Epidermal melanocyte (primary cell): ENCODE measurements at regions not wholly inside any gene's neighbourhood (a gene's known extent, or its start where the extent isn't known, plus 50 kb on each side); places are given as distances from the start of the nearest gene placed in this dataset.

Experiments
- DNase-seq: peaks from one replicate; pipeline ENCODE4 v3.0.0; 2011; ENCODE audit warnings: low spot score; ENCODE audit not compliant: insufficient read length

DNA sequence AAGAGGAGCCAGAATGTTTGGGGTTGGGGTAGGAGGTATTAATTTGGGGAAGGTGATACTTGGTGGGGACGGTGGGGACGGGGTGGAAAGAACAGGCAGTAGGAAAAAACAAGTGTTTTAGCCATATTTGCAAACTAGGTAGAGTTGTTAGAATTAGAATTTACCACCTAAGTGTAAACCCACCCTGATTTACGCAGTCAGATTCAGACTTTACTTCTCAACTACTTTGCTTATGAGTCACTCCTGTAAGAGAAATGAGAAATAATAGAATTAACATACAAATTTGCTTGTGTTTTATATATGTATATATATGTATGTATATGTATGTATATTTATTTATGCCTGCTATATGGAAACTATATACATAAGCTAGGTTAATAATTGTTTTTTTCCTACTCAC lies 1168.2 kb upstream of the ZEB2 start:
- DNase-seq = no peak

DNA sequence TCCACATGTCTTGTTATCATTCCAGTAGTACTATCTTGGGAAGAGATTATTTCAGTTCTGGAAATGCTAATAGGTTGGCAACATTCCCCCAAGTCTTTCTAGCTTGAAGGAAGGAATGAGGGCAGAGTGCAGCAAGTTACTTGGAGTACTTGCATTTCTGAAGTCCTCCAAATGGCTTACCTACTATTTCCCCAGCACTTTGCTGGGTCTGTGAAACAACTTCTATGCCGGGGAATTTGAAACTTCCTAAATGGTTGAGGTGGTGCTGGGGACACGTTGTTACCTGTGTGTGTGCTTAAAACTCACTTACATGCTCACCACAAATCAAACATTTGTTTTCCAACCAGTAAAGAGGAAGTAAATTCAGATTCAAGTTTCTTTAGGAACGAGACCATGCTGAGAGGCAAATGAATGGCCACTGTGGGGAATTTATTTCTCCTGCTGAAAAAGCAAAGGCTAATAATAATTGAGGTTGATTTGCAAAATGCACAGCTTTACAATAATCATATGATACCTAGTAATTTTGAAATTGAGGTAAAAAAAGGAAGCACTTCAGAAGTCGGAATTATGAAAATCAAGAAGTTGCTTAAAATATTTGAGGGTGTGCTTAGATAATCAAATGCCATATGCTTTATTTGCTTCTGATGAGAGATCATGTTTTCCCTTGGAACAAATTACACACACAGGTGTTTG lies 1167.7 kb upstream of the ZEB2 start:
- DNase-seq = no peak

DNA sequence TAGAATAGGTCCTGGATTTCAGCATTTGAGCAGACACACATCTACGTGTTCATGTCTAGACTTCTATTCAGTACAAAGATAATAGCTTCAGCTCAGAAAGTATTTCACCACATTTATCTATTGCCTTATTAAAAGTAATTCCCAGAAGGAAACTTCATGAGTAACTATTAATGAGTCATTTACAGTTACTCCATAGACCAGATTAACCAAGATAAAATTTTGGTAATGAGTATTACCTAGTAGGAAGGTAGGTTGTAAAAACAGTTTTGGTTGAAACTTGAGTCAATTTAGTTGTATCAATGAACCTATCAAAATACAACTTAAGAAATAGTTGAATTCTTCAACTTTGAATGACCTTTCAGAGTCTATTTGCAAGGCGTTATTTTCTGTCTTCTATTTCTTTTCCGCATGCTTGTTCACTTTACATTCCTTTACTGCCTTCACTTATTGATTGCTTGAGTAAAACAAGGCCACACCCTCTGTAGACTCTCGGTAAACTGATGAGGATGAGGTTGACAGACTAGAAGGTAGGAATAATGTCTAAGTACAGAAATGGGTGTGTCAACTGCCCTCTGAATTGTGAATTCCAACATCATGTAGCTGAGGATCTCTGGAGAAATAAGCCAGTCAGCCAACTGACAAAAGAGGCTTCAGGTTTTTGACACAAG lies 1165.6 kb upstream of the ZEB2 start:
- DNase-seq = no peak

DNA sequence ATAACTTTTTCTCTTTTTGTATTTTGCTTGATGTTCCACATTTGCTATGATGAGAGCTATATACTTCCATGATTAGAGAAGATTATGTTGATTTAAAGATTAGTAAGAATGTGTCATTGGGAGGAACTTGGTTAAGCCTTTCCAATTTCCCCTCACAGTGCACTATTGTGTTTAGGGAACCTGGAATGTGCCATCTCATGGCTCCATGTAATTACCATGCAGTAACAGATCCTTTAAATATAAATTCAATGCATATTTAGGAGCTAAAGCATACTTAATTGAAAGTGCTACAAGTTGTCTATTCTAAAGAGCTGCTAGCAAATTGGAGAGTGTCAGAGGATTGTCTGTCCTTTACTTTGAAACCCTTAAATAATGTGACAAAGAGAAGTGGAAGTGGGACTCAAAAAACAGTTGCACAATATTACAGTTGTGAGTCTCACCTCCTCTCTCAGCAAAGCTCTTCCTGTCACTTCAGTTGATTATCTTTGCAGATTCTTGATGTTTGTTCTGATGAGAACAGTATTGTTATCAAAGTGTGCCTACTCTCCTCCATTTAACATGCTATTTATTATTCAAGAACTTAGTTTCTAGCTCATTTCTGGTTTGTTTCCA lies 1162.7 kb upstream of the ZEB2 start:
- no peak for DNase-seq

DNA sequence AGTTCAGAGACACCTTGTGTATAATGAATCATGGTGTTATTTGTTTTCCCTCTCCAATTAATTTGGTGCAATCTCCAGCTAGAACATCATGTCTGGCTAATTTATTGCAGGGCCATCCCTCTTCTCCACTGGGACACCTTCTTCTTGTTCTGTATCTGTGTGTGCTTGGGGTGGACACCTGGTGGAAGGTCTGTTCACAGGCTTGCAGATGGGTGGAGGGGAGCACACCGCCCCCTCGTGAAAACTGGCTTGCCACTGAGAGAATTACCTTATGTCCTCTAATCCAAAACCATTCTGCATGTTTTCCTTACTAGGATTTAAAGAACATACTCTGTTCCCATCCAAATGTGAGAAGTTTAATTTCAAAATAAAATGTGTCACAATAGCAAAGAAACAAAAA lies 1160.4 kb upstream of the ZEB2 start:
- DNase-seq = no peak

DNA sequence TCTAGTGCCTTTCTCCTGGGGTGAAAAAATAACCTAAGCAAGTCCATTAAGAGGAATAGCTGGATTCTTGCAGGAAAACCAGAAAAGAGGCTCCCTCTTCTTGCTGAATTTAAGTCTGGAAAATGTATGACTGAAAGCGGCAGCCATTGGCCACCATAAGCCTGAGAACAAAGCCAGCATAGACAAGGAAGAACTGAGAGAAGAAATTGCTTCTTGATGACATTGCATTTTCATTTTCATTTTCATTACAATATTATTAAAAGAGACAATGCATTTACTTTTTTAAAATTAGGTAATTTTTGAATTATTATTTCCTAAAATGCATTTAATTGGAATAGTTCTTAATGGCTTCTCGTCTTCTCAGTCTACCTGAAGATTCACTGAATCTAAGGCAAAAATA lies 1157.5 kb upstream of the ZEB2 start:
- DNase-seq = no peak

DNA sequence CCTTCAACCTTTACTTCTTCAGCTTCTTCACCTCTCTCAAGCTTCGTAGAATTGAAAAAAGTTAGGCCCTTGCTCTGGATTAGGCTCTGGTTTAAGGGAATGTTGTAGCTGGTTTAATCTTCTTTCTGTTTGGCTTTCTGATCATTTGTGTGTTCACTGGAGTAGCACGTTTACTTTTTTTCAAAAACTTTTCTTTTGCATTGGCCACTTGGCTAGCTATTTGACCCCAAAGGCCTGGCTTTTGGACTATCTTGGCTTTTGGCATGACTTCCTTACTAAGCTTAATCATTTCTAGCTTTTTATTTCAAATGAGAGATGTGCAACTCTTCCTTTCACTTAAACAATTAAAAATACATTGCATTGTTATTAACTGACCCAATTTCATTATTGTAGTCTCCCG lies 1154.8 kb upstream of the ZEB2 start:
- no peak for DNase-seq

DNA sequence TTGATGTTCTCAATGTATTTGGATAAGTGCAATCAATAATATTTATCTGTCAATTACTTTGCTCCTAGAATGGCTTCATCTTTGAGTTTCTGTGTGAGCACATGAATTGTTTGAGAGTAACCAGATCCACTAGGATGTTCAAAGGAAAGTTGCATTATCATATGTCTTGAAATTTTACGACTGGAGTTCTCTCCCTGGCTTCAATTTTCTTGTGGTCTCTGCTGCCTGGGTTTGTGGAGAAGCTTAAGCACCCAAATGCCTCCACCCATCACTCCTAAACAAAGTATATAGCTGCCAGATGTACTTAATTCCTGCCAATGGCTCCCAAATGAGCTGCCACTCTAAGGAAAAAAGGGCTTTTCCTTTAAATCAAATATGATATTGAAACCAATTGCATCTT lies 1149.4 kb upstream of the ZEB2 start:
- no peak for DNase-seq

DNA sequence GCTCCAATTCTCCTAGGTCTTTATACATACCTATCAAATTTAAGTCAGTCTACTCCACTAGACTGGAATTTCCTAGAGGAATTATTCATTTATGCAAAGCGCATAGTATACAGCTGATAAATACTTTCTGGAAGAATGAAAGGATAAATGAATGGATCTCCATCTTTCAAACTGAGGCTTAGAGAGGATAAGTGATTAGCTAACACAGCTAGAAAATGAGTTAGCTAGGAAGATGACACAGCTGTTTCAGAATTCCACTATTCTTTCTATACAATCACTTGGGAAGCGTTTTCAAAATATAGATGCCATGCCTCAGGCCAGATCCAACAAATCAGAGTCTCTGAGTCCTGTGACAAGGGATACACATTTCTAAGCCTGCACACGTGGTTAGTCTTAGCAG lies 1146.6 kb upstream of the ZEB2 start:
- DNase-seq = no peak

DNA sequence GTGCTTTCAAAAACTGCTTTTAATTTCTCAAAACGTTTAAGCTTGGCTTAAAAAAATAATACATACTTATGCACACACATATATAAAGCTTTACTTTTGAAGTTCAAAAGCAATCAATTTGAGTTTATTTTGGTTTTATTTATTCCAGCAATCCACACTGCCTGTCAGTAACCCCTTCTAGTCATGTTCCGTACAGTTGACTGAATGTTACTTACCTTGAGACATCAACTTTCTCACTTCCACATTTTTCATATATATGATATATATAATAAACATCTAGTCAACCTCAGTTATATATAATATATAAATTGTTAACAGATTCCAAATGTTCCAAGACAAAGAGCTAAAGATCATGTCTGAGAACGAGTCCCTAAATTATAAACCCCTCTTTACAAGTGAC lies 1137.3 kb upstream of the ZEB2 start:
- no peak for DNase-seq

DNA sequence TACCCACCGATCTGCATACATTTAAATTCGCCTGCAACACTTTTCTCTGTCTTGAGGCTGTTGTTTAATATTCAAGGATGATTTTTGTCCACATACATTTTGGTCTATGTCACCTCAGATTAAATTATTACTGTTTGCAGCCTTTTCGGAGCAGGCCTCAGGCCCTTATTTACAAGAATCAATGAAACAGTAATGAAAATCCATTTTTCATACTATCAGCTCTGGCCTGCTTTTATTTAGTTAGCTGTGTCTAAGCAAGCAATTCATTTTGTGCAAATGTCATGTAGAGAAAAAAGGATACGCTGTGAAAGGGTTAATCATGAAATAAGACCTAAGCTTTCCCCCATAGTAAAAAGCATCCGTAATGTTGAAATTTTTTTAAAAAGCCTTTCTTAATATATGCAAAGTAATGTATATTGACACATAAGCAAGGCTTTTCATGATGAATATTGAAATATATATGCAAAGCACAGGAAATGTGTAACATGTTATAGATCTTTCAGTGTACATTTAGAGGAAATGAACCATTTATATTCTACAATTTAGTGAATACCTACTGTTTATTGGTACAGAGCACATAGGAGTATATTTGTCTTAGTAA lies 1135.3 kb upstream of the ZEB2 start:
- DNase-seq = no peak

DNA sequence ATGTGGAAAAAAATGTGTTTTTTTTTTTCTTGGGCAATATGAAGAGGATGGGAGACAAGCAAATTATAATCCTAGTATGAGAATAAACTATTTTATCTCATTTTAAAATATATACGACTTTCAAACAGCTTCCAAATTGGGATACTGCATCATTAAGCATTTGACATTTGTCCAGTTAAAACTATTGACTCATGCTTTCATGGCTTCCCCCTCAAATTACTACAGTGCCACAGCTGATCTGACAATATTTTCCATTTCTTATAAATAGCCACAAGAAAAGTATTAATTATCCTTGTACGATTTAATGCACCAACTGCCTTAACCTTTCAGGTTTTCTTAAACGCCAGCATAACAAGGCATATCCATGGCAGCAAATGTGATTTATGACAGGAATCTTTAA lies 1134.8 kb upstream of the ZEB2 start:
- no peak for DNase-seq

DNA sequence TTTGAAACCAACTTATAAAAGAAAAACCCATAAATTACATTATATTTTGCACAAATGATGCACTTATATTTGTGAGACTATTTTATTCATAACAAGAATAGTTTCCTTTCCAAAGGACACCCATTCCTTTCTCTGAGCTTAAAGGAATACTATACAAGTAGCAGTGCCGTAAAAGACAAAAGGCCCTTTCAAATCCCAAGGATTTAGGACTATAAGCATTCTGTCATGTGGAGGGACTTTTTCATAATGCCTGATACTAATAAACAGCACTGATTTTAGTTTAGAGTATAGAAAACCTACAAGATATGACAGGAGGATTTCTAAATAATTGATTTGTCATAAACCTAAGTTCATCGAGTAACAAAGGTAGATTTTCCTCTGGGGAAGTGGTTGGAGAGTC lies 1134.2 kb upstream of the ZEB2 start:
- peak; percentile 21 for DNase-seq

DNA sequence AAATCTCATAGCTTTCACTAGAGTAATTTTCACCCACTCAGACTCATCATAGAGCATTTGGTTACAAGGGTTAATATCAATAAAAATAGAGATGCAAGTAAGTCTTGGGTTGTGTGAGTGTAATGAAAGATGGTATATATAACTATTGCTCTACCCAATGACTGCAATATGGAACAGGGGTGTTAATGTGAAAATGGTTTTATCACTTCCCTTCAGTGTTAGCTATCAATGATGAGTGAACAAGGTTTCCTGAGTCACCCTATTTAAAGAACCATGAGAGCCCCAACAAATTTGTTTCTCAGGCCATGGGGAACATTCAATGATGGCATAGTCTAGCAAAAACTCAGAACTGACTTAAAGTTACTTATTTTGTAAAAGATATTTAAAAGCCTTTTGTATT lies 1133.6 kb upstream of the ZEB2 start:
- no peak for DNase-seq

DNA sequence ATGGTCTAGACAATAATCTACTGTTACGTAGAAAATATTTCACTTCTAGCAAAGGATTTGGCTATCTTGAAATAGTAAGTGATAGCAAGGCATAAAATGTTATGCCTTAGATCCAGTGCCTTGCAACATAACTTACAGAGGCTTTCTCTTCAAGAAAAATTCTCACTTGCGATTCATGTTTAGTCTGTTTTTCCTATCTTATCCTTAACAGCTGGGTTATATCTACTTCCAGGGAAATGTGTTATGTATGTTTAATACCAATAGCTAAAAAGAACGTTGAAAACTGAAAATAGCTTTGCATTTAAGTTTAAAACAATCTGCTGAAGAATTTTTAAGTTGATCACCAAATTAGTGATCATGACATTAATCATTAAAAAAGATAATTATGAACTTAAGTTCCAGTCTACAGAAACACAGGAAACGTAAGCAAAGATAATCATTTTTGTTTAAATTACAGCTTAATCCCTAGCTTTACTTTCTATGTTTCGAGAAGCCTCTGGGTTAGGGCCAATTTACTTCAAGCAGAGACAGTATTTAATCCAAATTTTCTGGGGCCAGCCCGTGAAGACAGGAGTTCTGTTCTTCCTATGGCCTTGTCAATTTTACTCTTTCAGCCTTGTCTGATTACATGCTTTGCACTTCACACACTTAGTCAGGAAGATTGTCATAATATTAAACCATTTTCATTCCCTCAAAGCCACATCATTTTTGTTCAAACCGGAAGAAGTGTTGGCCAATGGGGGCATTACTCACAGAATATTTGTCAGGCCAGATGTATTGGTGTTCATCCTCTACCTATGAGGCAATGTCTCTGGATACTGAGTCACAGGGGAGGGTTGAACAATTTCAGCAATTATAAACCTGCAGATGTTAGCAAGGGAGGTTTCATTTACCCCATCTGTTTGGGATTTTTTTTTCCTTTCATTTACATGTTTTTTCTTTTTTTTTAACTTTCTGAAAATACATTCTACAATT lies 1132.9 kb upstream of the ZEB2 start:
- no peak for DNase-seq

DNA sequence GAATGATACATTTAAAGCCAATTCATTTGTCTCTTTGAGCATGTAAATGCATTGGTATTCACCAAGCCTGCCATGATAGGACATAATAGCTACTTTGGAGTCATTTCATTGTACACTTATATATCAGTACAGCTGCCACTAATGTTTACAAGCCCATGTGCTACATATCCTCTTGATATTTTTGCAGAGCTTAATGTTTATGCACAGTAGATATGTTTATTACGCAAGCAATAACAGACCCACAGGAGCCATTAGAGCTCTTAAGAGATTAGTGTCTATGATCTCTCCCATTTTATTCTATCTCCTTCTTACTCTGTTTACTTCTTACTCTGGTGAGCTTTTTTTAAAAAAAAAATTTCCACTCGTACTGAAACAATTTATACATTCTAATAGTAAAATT lies 1132.1 kb upstream of the ZEB2 start:
- no peak for DNase-seq

DNA sequence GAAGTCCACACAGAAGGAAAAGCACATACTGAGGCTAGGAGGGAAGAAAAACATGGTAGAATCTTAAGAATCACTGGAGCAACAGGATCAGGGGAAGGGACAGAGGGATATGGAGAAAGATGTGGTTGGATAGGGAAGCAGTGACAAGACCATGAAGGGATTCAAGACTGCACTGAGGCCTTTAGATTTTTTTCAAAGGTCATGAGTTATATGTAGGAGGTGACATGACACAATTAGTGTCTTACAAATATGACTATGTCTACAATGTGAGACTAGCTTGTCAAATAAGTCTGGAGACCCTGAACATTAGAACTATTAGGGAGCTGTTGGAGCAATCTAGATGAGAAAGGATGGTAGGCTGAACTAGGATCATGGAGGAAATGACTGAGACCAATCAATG lies 1130.3 kb upstream of the ZEB2 start:
- no peak for DNase-seq

DNA sequence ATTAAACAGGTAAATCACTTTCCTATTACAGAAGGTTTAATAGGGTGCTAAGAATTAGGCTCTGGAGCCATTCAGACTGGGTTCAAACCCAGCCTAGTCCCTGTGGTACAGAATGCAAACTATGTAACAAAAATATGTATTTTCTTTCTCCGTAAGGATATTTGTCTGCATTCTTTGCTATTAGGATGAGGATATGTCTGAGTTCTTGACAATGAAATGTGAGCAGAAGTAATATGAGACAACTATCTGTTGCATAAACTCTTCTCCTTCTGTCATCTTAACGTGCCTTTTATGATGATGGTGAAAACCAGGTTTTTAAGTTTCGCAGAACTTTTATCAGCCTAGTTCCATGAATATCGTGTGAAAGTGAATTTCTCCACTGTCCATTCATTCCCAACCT lies 1129.1 kb upstream of the ZEB2 start:
- DNase-seq = no peak

DNA sequence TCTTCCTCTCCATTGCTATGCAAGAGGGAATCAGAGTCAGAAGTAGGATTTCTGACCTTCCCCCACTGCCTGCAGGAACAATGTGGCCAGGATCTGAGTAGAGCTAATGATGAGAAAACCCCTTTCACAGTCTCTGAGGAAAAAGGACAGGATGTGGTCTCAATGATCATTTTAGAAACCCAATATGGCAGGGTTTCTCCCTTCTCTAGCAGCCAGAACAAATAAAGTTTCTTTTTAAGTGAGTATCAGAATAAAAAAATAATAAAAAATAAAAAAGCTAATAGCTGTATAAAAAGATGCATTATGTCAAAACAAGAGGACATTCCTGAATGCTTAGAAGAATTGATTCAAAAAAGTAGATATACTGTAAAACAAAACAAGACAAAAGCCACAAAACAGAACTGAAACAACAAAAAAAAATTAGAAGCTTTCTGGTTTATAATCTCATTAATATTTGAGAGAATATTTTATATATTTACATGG lies 1124.9 kb upstream of the ZEB2 start:
- no peak for DNase-seq

DNA sequence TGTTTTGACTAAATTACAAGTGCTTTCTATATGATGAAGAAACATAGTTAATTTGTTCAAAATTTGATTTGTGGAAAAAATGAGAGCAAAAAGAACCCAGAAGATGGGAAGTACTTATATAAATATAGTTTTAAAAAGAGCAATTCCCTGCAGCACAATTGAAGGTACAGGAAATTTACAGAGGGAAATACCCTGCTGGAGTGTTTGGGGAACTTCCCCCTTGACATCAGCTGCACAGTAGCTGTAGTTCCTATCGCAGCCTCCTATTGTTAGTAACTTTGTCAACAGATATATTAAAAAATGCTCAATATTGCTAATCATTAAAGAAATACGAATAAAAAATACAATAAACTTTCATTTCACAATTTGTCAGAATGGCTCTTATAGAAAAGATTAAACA lies 1118.8 kb upstream of the ZEB2 start:
- no peak for DNase-seq

DNA sequence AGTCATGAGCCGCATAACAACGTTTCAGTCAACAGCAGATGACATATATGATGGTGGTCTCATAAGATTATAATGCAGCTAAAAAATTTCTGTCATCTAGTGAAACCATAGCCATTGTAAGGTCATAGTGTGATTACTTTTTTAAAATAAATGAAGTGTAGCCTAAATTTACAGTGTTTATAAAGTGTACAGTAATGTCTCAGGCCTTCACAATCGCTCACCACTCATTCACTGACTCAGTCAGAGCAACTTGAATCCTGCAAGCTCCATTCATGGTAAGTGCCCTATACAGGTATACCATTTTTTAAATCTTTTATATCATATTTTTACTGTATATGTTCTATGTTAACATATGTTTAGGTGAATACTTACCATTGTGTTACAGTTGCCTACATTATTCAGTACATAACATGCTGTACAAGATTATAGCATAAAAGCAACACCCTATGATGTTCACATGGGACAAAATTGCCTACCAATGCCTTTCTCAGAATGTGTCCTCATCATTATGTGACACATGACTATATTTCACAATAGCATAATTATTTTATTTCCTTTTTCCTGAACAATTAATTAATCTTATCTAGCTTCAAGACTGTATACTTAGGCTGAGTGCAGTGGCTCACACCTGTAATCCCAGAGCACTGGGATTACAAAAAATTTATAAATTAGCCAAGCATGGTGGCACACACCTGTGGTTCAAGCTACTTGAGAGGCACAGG lies 1115.9 kb upstream of the ZEB2 start:
- no peak for DNase-seq
